ENCODE measurements at regions not wholly inside any gene's neighbourhood (a gene's known extent, or its start where the extent isn't known, plus 50 kb on each side); places are given as distances from the start of the nearest gene placed in this dataset.

GRCh38 chr1:184161071-184161698, 109.7 kb downstream of the TSEN15 start:
- TF ChIP-seq CTCF (IDR thresholded peaks at IDR 0.05) (no peak), EZH2 (IDR thresholded peaks at IDR 0.05; ENCODE audit: borderline replicate concordance, insufficient read depth, low read depth, low read length, poor library complexity, severe bottlenecking) (no peak)
